B cell (primary cell): ENCODE measurements at regions not wholly inside any gene's neighbourhood (a gene's known extent, or its start where the extent isn't known, plus 50 kb on each side); places are given as distances from the start of the nearest gene placed in this dataset.

ENCODE experiments used
- ATAC-seq: fragments of 200-7000 bp; cut with Tn5 transposase; one replicate; pipeline ENCODE4 v1.10.0; 2021; ENCODE audit warnings: low read depth, mild to moderate bottlenecking, moderate number of reproducible peaks, moderate library complexity
- CTCF ChIA-PET: fragments of 350-600 bp; sonication (Branson Sonifier 250); formaldehyde crosslinking; loops from one replicate; lab custom pipeline; 2021; ENCODE audit warnings: antibody characterized with exemption, inconsistent platforms; lab: Charles Lee
- POLR2A ChIA-PET: fragments of 350-600 bp; sonication (Branson Sonifier 250); formaldehyde crosslinking; loops from one replicate; lab custom pipeline; 2021; ENCODE audit warnings: antibody characterized with exemption; lab: Charles Lee
- DNase-seq: peaks from one replicate; pipeline ENCODE4 v3.0.0; 2013
- H2AFZ ChIP-seq: 2 replicates; pipeline ENCODE4 v1.6.1; 2012; ENCODE audit warnings: mild to moderate bottlenecking, low read depth, low read length; ENCODE audit not compliant: insufficient read depth, poor library complexity, severe bottlenecking
- H3K27ac ChIP-seq, 2 donors: 1 replicate in 1 of 2; 2 replicates in 1 of 2; pipeline ENCODE4 v1.5.1; 2012 to 2013; ENCODE audit warnings: low read length in 2 of 2, mild to moderate bottlenecking in 2 of 2, moderate library complexity in 1 of 2
- H3K27me3 ChIP-seq, 4 experiments: fragments of 200-600 bp in 1 of 4; sonication (generic) in 1 of 4; replicated peaks in 1 of 4; 1 replicate in 2 of 4; 2 replicates in 2 of 4; pipeline versions ENCODE4 v1.6.1 to v1.7.0; 2013 to 2016; ENCODE audit warnings: low read length in 3 of 4, mild to moderate bottlenecking in 2 of 4, mixed read lengths in 1 of 4, moderate library complexity in 1 of 4; ENCODE audit not compliant: insufficient read depth in 4 of 4, control insufficient read depth in 3 of 4; ENCODE audit errors: control extremely low read depth in 1 of 4
- H3K36me3 ChIP-seq, 2 experiments: replicated peaks in 1 of 2; 1 replicate in 1 of 2; 2 replicates in 1 of 2; pipeline versions ENCODE4 v1.6.1 to v1.7.1; 2013; ENCODE audit warnings: low read length in 1 of 2; ENCODE audit not compliant: insufficient read depth in 2 of 2, control insufficient read depth in 1 of 2; ENCODE audit errors: control extremely low read depth in 1 of 2, extremely low read depth in 1 of 2
- H3K4me1 ChIP-seq, 2 donors: fragments of 200-600 bp in 1 of 2; sonication (generic) in 1 of 2; 1 replicate in 1 of 2; 2 replicates in 1 of 2; pipeline versions ENCODE4 v1.5.1 to v1.6.1; 2013 to 2017; ENCODE audit warnings: low read length in 2 of 2; ENCODE audit not compliant: control insufficient read depth in 2 of 2, insufficient read depth in 2 of 2
- H3K4me2 ChIP-seq: replicated peaks from 2 replicates; pipeline ENCODE3; 2012; ENCODE audit warnings: mild to moderate bottlenecking, low read depth, low read length; ENCODE audit not compliant: poor library complexity, severe bottlenecking
- H3K4me3 ChIP-seq, 5 experiments: fragments of 200-600 bp in 1 of 5; sonication (generic) in 1 of 5; 1 replicate in 3 of 5; 2 replicates in 2 of 5; pipeline versions ENCODE4 v1.5.1 to v1.7.0; 2011 to 2016; ENCODE audit warnings: low read length in 4 of 5, mild to moderate bottlenecking in 4 of 5, low read depth in 2 of 5, control low read depth in 1 of 5, moderate library complexity in 1 of 5; ENCODE audit not compliant: insufficient read depth in 1 of 5; ENCODE audit errors: control extremely low read depth in 1 of 5, extremely low read depth in 1 of 5
- H3K79me2 ChIP-seq: fragments of 200-600 bp; sonication (generic); one replicate; pipeline ENCODE4 v1.6.0; 2016; ENCODE audit warnings: low read length; ENCODE audit not compliant: control insufficient read depth, insufficient read depth
- H3K9ac ChIP-seq: fragments of 200-600 bp; sonication (generic); 2 replicates; pipeline ENCODE4 v1.6.1; 2017; ENCODE audit warnings: mild to moderate bottlenecking, low read length, moderate library complexity
- H3K9me3 ChIP-seq, 3 donors: one replicate each; pipeline versions ENCODE4 v1.6.1 to v1.7.1; 2013; ENCODE audit warnings: low read length in 2 of 3; ENCODE audit not compliant: control insufficient read depth in 2 of 3, insufficient read depth in 1 of 3; ENCODE audit errors: control extremely low read depth in 1 of 3
- H4K20me1 ChIP-seq: 2 replicates; pipeline ENCODE4 v1.6.0; 2012; ENCODE audit warnings: mild to moderate bottlenecking, low read length; ENCODE audit not compliant: insufficient read depth, control insufficient read depth, poor library complexity, severe bottlenecking
- H3K27ac Mint-ChIP-seq: one replicate; pipeline ENCODE4 v1.8.0; 2021; ENCODE audit warnings: mixed read lengths
- H3K27me3 Mint-ChIP-seq: one replicate; pipeline ENCODE4 v1.8.0; 2021; ENCODE audit warnings: mixed read lengths
- H3K4me1 Mint-ChIP-seq: one replicate; pipeline ENCODE4 v1.8.0; 2021; ENCODE audit warnings: mixed read lengths
- H3K4me3 Mint-ChIP-seq: one replicate; pipeline ENCODE4 v1.8.0; 2021; ENCODE audit warnings: mixed read lengths
- H3K9me3 Mint-ChIP-seq: one replicate; pipeline ENCODE4 v1.8.0; 2022; ENCODE audit warnings: mixed read lengths; ENCODE audit not compliant: insufficient read depth
- EZH2 ChIP-seq: IDR thresholded peaks from 2 replicates; pipeline ENCODE4 v1.6.1; 2012; ENCODE audit warnings: borderline replicate concordance, low read depth, mild to moderate bottlenecking, moderate library complexity, low read length; ENCODE audit not compliant: insufficient read depth, poor library complexity, severe bottlenecking
- WGBS: methylation state at CpG from one replicate; pipeline ENCODE4 v1.1.5; 2013; ENCODE audit warnings: missing lambda C conversion rate; ENCODE audit not compliant: insufficient coverage; 5-methylcytosine and 5-hydroxymethylcytosine counted together
- intact Hi-C: fragments of 100-400 bp; cut with micrococcal nuclease; formaldehyde crosslinking; loops from one replicate; pipeline ENCODE4 v1.10.0; 2022
- TF ChIP-seq, protein P1 (sequence below): fragments of 200-600 bp; IDR thresholded peaks from one replicate; pipeline ENCODE4 v1.8.0; 2022; ENCODE audit warnings: antibody characterized with exemption, mild to moderate bottlenecking

- H3K27ac Mint-ChIP-seq, result no peak overlapping the region
- no peaks in the 10 kb centered on the region for H3K4me1 Mint-ChIP-seq
- H3K4me3 Mint-ChIP-seq, result no peak overlapping the region
- no peak overlapping the region for H3K4me3 ChIP-seq
- H3K4me1 ChIP-seq, result no peaks in the 10 kb centered on the region
- no peak overlapping the region for H3K9ac ChIP-seq
- no peaks in the 10 kb centered on the region for H3K9me3 Mint-ChIP-seq
- H3K4me2 ChIP-seq, result no peak overlapping the region
- no peaks in the 10 kb centered on the region for H4K20me1 ChIP-seq
- no peak overlapping the region for H3K27ac ChIP-seq
- no peak for DNase-seq
- ChIA-PET CTCF (no interaction called here), POLR2A (no interaction called here)
- no peaks in the 10 kb centered on the region for H3K27me3 ChIP-seq
- no peak overlapping the region for H2AFZ ChIP-seq
- no peaks in the 10 kb centered on the region for H3K79me2 ChIP-seq
- no peak for ATAC-seq
- TF ChIP-seq, protein P1, sequence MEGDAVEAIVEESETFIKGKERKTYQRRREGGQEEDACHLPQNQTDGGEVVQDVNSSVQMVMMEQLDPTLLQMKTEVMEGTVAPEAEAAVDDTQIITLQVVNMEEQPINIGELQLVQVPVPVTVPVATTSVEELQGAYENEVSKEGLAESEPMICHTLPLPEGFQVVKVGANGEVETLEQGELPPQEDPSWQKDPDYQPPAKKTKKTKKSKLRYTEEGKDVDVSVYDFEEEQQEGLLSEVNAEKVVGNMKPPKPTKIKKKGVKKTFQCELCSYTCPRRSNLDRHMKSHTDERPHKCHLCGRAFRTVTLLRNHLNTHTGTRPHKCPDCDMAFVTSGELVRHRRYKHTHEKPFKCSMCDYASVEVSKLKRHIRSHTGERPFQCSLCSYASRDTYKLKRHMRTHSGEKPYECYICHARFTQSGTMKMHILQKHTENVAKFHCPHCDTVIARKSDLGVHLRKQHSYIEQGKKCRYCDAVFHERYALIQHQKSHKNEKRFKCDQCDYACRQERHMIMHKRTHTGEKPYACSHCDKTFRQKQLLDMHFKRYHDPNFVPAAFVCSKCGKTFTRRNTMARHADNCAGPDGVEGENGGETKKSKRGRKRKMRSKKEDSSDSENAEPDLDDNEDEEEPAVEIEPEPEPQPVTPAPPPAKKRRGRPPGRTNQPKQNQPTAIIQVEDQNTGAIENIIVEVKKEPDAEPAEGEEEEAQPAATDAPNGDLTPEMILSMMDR, result no peak
- no peak for TF ChIP-seq EZH2
- WGBS, result 81% methylated on average over 6 of the region's 8 CpGs
- peaks cover 3% of the 10 kb centered on the region for H3K27me3 Mint-ChIP-seq
- H3K9me3 ChIP-seq, result no peaks in the 10 kb centered on the region
- no peaks in the 10 kb centered on the region for H3K36me3 ChIP-seq
- intact Hi-C loops, result no loop called here
Observed at GRCh38 chr7:96388620-96389383, 66.9 kb upstream of the SLC25A13 start.

GRCh38 chr7:96388166-96388565, 66.3 kb upstream of the SLC25A13 start:
- H3K4me3 ChIP-seq, result no peak overlapping the region
- H3K27ac ChIP-seq, result no peak overlapping the region
- WGBS, result no CpG with 5 or more reads among the region's 2 CpGs
- no peaks in the 10 kb centered on the region for H3K27me3 ChIP-seq
- POLR2A ChIA-PET, result no interaction called here
- no peak overlapping the region for H2AFZ ChIP-seq
- Mint-ChIP-seq H3K27me3 (peaks cover 3% of the 10 kb centered on the region), H3K4me3 (no peak overlapping the region), H3K9me3 (no peaks in the 10 kb centered on the region), H3K27ac (no peak overlapping the region), H3K4me1 (no peaks in the 10 kb centered on the region)
- H3K9me3 ChIP-seq, result no peaks in the 10 kb centered on the region
- no peaks in the 10 kb centered on the region for H3K79me2 ChIP-seq
- intact Hi-C loops, result no loop called here
- CTCF ChIA-PET, result no interaction called here
- H3K4me1 ChIP-seq, result no peaks in the 10 kb centered on the region
- DNase-seq (no peak), ATAC-seq (no peak)
- no peak overlapping the region for H3K4me2 ChIP-seq
- H3K36me3 ChIP-seq, result no peaks in the 10 kb centered on the region
- H4K20me1 ChIP-seq, result no peaks in the 10 kb centered on the region
- TF ChIP-seq, protein P1, result no peak
- TF ChIP-seq EZH2, result no peak
- no peak overlapping the region for H3K9ac ChIP-seq
